ENCODE measurements at regions not wholly inside any gene's neighbourhood (a gene's known extent, or its start where the extent isn't known, plus 50 kb on each side); places are given as distances from the start of the nearest gene placed in this dataset.

DNA sequence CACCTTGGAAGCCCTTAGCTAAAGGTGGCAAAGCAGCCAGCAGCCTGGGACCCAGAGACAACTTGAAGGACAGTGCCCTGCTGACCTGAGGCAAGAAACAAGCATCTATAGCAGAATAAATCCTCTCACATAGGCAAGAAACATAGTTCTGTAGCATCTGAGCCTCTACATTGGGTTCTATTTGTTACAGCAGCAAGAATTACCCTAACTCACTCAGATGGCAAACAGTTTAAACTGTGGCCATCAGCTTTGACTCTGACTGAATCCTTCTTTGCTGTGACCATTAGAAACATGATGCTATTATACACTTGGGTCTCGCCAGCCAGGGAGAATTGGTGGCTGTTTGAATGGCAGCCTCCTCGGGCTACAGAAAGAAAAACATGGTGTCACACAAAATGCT lies 53.1 kb upstream of the CCL1 start:
- DNase-seq (ENCODE audit: low spot score): no peak

DNA sequence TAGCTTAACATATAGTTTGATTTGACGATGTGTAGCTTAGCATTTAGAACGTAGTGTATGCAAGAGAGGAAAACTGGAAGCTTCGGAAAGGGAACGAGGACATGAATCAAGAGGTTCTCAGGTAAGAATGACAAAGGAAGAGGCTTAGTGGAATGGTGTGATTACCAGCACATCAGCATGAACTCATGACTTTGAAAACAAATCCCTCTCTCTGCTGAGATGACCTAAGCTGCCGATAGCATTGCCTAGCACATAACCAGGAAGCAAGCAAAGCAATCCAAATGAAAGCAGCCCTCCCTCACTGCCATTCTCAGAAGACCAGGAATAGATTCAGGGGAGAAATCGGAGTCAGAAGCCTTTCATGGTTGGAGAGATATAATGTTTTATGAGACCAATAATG lies 51.3 kb upstream of the CCL1 start:
- no peak for DNase-seq (ENCODE audit: low spot score)

DNA sequence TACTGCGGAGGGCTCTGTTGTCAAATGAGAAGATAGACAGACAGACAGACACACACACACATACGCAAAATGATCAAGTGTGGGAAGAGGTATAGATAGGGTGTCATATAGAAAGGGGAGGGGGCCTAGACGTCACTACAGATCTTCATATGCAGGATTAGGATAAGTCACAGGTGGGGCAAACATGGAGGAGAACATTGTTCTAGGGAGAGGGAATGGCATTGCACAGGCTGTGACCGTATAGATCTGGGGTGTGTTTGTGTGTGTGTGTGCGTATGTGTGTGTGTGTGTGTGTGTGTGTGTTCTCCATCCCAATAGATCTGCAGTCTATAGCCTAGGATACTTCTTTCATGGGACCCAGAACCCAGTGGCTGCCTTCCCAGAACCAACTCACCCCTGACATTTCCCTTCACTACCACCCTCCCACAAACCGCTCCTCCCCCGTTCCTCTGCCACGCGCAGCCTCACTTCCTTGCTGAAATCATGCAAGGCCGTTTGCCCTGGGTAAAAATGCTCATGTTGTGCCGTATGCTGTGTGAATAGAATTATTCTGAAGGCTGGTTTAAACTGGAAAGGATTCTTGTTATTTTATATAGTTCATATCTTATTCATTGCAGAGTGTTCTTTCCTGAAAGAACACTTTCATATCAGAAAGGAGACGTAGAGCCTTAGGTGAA lies 50.5 kb upstream of the CCL1 start:
- DNase-seq (ENCODE audit: low spot score): no peak

DNA sequence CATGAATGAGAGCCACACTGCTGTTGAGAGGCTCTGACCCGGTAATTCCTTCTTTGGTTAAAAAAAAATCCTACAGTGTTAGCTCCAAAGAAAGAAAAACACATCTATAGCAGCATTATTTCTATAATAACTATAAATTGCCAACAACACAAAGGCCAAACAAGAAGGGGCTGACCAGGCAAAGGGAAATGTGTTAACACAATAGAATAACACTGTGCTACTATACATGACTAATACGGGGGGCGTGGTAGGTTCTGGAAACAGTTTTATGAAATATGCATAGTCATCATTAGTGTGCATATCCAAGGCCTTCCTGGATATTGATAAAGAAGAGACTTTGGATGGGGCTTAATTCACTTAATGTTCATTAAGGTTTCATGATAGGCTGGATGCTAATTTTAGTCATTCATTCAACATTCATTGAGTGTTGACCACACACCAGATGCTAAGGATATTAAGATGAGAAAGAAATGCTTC lies 50.0 kb upstream of the CCL1 start:
- no peak for DNase-seq (ENCODE audit: low spot score)
